OCI-LY3 (cell line): ENCODE measurements at regions not wholly inside any gene's neighbourhood (a gene's known extent, or its start where the extent isn't known, plus 50 kb on each side); places are given as distances from the start of the nearest gene placed in this dataset.

Source experiments
- EZH2phosphoT487 ChIP-seq: fragments of 200-600 bp; shearing (Covaris generic); IDR thresholded peaks from 2 replicates; pipeline ENCODE4 v1.6.1; 2018; ENCODE audit warnings: antibody characterized with exemption, mixed run types, low read depth
- TF ChIP-seq, protein P1 (sequence below): fragments of 200-600, 300-600 bp; sonication (generic); IDR thresholded peaks from 2 replicates; pipeline ENCODE4 v1.5.1; 2014; ENCODE audit warnings: antibody characterized with exemption, low read length, low read depth

DNA sequence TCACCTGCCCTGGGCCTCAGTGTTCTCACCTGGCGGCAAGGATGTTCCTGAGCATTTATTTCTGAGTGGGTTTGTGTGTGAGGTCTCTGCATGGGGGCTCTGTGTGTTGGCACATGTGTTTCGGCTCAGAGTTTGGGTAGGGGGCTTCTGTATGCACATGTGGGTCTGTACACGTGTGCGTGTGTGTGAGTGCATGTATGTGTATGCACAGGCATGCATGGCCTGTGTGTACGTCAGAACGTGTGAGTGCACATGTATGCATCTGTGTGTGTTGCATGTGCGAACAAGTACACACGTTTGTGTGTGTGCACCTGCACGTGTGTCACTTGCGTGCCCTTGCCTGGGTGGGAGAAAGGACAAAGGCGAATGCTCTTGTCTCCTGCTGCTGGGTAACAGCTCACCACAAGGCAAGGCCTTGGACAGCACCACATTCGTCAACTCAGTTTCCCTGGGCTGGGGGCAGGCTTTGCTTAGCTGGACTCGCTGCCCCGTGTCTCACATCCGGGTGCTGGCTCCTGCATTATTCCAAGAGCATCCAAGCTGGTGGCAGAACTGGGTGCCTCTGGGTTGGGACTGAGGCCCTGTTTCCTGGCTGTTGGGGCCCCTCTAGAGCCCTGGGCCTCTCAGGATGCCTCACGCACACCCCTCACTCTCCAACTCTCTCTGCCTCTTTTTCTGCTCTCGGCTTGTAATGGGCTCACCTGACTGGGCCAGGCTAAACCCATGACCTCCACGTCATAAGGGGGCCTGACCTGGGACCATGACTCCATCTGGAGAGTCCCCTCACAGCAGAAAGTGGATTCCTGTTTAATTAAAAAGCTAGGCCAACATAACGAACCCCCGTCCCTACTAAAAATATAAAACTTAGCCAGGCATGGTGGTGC is 153.6 kb upstream of the C14orf180 start:
- TF ChIP-seq, protein P1, sequence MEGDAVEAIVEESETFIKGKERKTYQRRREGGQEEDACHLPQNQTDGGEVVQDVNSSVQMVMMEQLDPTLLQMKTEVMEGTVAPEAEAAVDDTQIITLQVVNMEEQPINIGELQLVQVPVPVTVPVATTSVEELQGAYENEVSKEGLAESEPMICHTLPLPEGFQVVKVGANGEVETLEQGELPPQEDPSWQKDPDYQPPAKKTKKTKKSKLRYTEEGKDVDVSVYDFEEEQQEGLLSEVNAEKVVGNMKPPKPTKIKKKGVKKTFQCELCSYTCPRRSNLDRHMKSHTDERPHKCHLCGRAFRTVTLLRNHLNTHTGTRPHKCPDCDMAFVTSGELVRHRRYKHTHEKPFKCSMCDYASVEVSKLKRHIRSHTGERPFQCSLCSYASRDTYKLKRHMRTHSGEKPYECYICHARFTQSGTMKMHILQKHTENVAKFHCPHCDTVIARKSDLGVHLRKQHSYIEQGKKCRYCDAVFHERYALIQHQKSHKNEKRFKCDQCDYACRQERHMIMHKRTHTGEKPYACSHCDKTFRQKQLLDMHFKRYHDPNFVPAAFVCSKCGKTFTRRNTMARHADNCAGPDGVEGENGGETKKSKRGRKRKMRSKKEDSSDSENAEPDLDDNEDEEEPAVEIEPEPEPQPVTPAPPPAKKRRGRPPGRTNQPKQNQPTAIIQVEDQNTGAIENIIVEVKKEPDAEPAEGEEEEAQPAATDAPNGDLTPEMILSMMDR = no peak
- no peak for TF ChIP-seq EZH2phosphoT487
